ENCODE measurements at regions not wholly inside any gene's neighbourhood (a gene's known extent, or its start where the extent isn't known, plus 50 kb on each side); places are given as distances from the start of the nearest gene placed in this dataset.

GRCh38 chr1:5661196-5662085, 330.8 kb downstream of the NPHP4 start:
- ATAC-seq (no peak), FAIRE-seq (no peak), DNase-seq (ENCODE audit: low read depth, low spot score) (no peak)
- no peaks in the 10 kb centered on the region for H3K4me1 ChIP-seq (ENCODE audit: control insufficient read depth, insufficient read depth, low read length)
- H3K79me2 ChIP-seq (ENCODE audit: control insufficient read depth, insufficient read depth, low read length), result no peaks in the 10 kb centered on the region
- no TSS peak for BruUV-seq (replicated peaks)
- CTCF ChIA-PET, result no interaction called here
- SMC1A ChIA-PET (ENCODE audit: uncharacterized antibody, unreplicated experiment), result no interaction called here
- H3K36me3 ChIP-seq (ENCODE audit: control insufficient read depth in 2 of 2, insufficient read depth in 2 of 2, low read length in 1 of 2), result no peaks in the 10 kb centered on the region
- no peaks in the 10 kb centered on the region for H4K20me1 ChIP-seq (ENCODE audit: control insufficient read depth, insufficient read depth)
- H3K9ac ChIP-seq (ENCODE audit: control insufficient read depth, insufficient read depth, low read length), result no peak overlapping the region
- H3K9me3 ChIP-seq (replicated peaks; ENCODE audit: control insufficient read depth, insufficient read depth, low read length), result no peaks in the 10 kb centered on the region
- no peak overlapping the region for H3K27ac ChIP-seq (ENCODE audit: control insufficient read depth, insufficient read depth)
- no peak overlapping the region for H3K4me2 ChIP-seq (ENCODE audit: control insufficient read depth, insufficient read depth)
- no peak overlapping the region for H3K4me3 ChIP-seq
- RAD21 ChIA-PET (ENCODE audit: unreplicated experiment), result no interaction called here
- TF ChIP-seq GABPA (IDR thresholded peaks at IDR 0.05; ENCODE audit: low read depth) (no peak), POLR2A (IDR thresholded peaks at IDR 0.05; ENCODE audit: low read depth, low read length) (no peak), HDAC6 (IDR thresholded peaks at IDR 0.05; ENCODE audit: unreplicated experiment) (no peak), POU2F2 (IDR thresholded peaks at IDR 0.05; ENCODE audit: borderline replicate concordance, low read depth, low read length) (no peak), IKZF2 (IDR thresholded peaks at IDR 0.05) (no peak), POLR2AphosphoS2 (IDR thresholded peaks at IDR 0.05; ENCODE audit: low read depth, low read length) (no peak), NFYA (IDR thresholded peaks at IDR 0.05; ENCODE audit: borderline replicate concordance, low read depth, low read length) (no peak), BRCA1 (IDR thresholded peaks at IDR 0.05; ENCODE audit: low read depth, low read length) (no peak), ATF7 (IDR thresholded peaks at IDR 0.05; ENCODE audit: low read depth) (no peak), JUND (IDR thresholded peaks at IDR 0.05; ENCODE audit: low read depth, low read length) (no peak), STAT1 (conservative IDR thresholded peaks at IDR 0.05) (no peak), STAT3 (IDR thresholded peaks at IDR 0.05; ENCODE audit: low read depth, low read length) (no peak)
- TF ChIP-seq, protein P1, sequence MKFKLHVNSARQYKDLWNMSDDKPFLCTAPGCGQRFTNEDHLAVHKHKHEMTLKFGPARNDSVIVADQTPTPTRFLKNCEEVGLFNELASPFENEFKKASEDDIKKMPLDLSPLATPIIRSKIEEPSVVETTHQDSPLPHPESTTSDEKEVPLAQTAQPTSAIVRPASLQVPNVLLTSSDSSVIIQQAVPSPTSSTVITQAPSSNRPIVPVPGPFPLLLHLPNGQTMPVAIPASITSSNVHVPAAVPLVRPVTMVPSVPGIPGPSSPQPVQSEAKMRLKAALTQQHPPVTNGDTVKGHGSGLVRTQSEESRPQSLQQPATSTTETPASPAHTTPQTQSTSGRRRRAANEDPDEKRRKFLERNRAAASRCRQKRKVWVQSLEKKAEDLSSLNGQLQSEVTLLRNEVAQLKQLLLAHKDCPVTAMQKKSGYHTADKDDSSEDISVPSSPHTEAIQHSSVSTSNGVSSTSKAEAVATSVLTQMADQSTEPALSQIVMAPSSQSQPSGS (IDR thresholded peaks at IDR 0.05; ENCODE audit: low read length), result no peak
- in situ Hi-C loops (cut with MboI), result no loop called here
- no peaks in the 10 kb centered on the region for H3K27me3 ChIP-seq (replicated peaks in 1 of 2; ENCODE audit: control insufficient read depth in 2 of 2, insufficient read depth in 2 of 2, low read length in 1 of 2)
- intact Hi-C loops (cut with micrococcal nuclease; ENCODE audit: unreplicated experiment), result no loop called here
- WGBS (ENCODE audit: insufficient coverage, insufficient replicate concordance, low lambda C conversion rate, missing lambda C conversion rate), result 18% methylated on average over 24 of the region's 24 CpGs
- H2AFZ ChIP-seq (ENCODE audit: control insufficient read depth, low read depth, low read length), result no peak overlapping the region
- POLR2A ChIA-PET, result no interaction called here
